Upper lobe of left lung (tissue), 4 donors: ENCODE measurements at regions not wholly inside any gene's neighbourhood (a gene's known extent, or its start where the extent isn't known, plus 50 kb on each side); places are given as distances from the start of the nearest gene placed in this dataset.

Experiments
- CTCF ChIP-seq, 6 experiments: fragments of 450-650 bp in 4 of 6; fragments of 200-600 bp in 2 of 6; sonication (generic) in 2 of 6; IDR thresholded peaks; one replicate each; pipeline ENCODE4 v1.5.1; 2016 to 2019; ENCODE audit warnings: antibody characterized with exemption in 6 of 6
- EP300 ChIP-seq, 4 donors: sonication (generic); formaldehyde crosslinking; IDR thresholded peaks; one replicate each; pipeline ENCODE4 v1.5.1; 2017; ENCODE audit warnings: antibody characterized with exemption in 4 of 4, control low read depth in 2 of 4
- POLR2A ChIP-seq, 4 donors: fragments of 450-650 bp; IDR thresholded peaks; one replicate each; pipeline ENCODE4 v1.5.1; 2016 to 2017; ENCODE audit warnings: antibody characterized with exemption in 4 of 4, mild to moderate bottlenecking in 2 of 4
- POLR2AphosphoS5 ChIP-seq, 2 donors: sonication (generic); formaldehyde crosslinking; IDR thresholded peaks; one replicate each; pipeline ENCODE4 v1.5.1; 2017; ENCODE audit warnings: antibody characterized with exemption in 2 of 2

- TF ChIP-seq CTCF (IDR thresholded peaks at IDR 0.05) (no peak), POLR2AphosphoS5 (IDR thresholded peaks at IDR 0.05) (no peak), EP300 (IDR thresholded peaks at IDR 0.05) (no peak), POLR2A (IDR thresholded peaks at IDR 0.05) (no peak)
Measured at GRCh38 chr3:14303336-14304100, 98.9 kb upstream of the SLC6A6 start.
